ENCODE measurements at regions not wholly inside any gene's neighbourhood (a gene's known extent, or its start where the extent isn't known, plus 50 kb on each side); places are given as distances from the start of the nearest gene placed in this dataset.

- TF ChIP-seq CHD2 (IDR thresholded peaks at IDR 0.05; ENCODE audit: borderline replicate concordance, low read depth, low read length) (no peak; the same call in 1 of the 2 replicates), ZNF207 (IDR thresholded peaks at IDR 0.05; ENCODE audit: borderline replicate concordance) (no peak), BHLHE40 (IDR thresholded peaks at IDR 0.05; ENCODE audit: borderline replicate concordance in 1 of 2, low read depth in 2 of 2, low read length in 1 of 2) (peak; percentile 55 to 92; a peak in 3 of 4 replicates), SP1 (IDR thresholded peaks at IDR 0.05; ENCODE audit: low read depth, low read length) (peak; percentile 85), ZBTB4 (CRISPR knock-in tag; IDR thresholded peaks at IDR 0.05) (no peak), BACH1 (IDR thresholded peaks at IDR 0.05; ENCODE audit: borderline replicate concordance) (0 out of 2 replicates have a peak, but pooled peaks have one; percentile 45), CREM (IDR thresholded peaks at IDR 0.05; ENCODE audit: low read depth) (peak; percentile 35; the same call in 1 of the 2 replicates), ETV6 (conservative IDR thresholded peaks at IDR 0.05 in 1 of 2, IDR thresholded peaks at IDR 0.05 in 1 of 2; ENCODE audit: borderline replicate concordance in 1 of 2, low read depth in 1 of 2) (no peak), RBBP5 (conservative IDR thresholded peaks at IDR 0.05) (no peak), CEBPB (IDR thresholded peaks at IDR 0.05; ENCODE audit: borderline replicate concordance in 1 of 2, low read depth in 2 of 2, low read length in 2 of 2) (no peak), USF1 (IDR thresholded peaks at IDR 0.05; ENCODE audit: borderline replicate concordance, extremely low read length, insufficient read depth, low read depth, low read length) (peak; percentile 41), EGR1 (IDR thresholded peaks at IDR 0.05; ENCODE audit: borderline replicate concordance in 1 of 2, low read depth in 2 of 2, low read length in 2 of 2) (0 out of 3 replicates have a peak, but pooled peaks of 1 of the 2 experiments have one; percentile 32), ZNF384 (IDR thresholded peaks at IDR 0.05; ENCODE audit: borderline replicate concordance, low read depth, low read length) (no peak), TCF12 (IDR thresholded peaks at IDR 0.05; ENCODE audit: low read depth, low read length) (0 out of 2 replicates have a peak, but pooled peaks have one; percentile 31), POLR2A (IDR thresholded peaks at IDR 0.05; ENCODE audit: low read depth, low read length) (peak; percentile 81), RCOR1 (conservative IDR thresholded peaks at IDR 0.05; ENCODE audit: low read depth, low read length) (no peak), RELA (IDR thresholded peaks at IDR 0.05; ENCODE audit: borderline replicate concordance, partially characterized antibody) (no peak), PML (IDR thresholded peaks at IDR 0.05; ENCODE audit: low read length) (no peak), POLR2AphosphoS2 (IDR thresholded peaks at IDR 0.05; ENCODE audit: low read depth, low read length) (no peak), TCF7 (IDR thresholded peaks at IDR 0.05; ENCODE audit: borderline replicate concordance) (no peak), HCFC1 (IDR thresholded peaks at IDR 0.05; ENCODE audit: low read length) (no peak; the same call in 1 of the 2 replicates), NFIC (IDR thresholded peaks at IDR 0.05; ENCODE audit: low read depth, low read length) (no peak)
- TF ChIP-seq, protein P1, sequence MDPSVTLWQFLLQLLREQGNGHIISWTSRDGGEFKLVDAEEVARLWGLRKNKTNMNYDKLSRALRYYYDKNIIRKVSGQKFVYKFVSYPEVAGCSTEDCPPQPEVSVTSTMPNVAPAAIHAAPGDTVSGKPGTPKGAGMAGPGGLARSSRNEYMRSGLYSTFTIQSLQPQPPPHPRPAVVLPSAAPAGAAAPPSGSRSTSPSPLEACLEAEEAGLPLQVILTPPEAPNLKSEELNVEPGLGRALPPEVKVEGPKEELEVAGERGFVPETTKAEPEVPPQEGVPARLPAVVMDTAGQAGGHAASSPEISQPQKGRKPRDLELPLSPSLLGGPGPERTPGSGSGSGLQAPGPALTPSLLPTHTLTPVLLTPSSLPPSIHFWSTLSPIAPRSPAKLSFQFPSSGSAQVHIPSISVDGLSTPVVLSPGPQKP (IDR thresholded peaks at IDR 0.05; ENCODE audit: low read depth, low read length), result peak; percentile 37; the same call in 1 of the 2 replicates
Measured at GRCh38 chr2:242088471-242089212, 219.1 kb downstream of the RTP5 start (continued).
